ENCODE measurements at regions not wholly inside any gene's neighbourhood (a gene's known extent, or its start where the extent isn't known, plus 50 kb on each side); places are given as distances from the start of the nearest gene placed in this dataset.

- peaks cover 26% of the 10 kb centered on the region for H3K4me1 ChIP-seq (ENCODE audit: insufficient read depth, low read length)
- no peak for FAIRE-seq
- no peak overlapping the region for H3K9ac ChIP-seq (ENCODE audit: insufficient read depth, low read depth, low read length)
- H3K36me3 ChIP-seq (replicated peaks in 1 of 2; ENCODE audit: control insufficient read depth in 1 of 2, insufficient read depth in 2 of 2, low read length in 2 of 2): no peaks in the 10 kb centered on the region
- no peaks in the 10 kb centered on the region for H3K9me3 ChIP-seq (ENCODE audit: low read length)
- POLR2A ChIA-PET: no interaction called here
- intact Hi-C loops (cut with micrococcal nuclease; ENCODE audit: unreplicated experiment): loop anchor here (5.0 to 10.0 kb wide), 2 partner anchors 108 to 169 kb away; partner anchors contain the start of gene ZNF281
- H3K79me2 ChIP-seq (ENCODE audit: insufficient read depth, low read length): no peaks in the 10 kb centered on the region
- TF ChIP-seq RBM22 (optimal IDR thresholded peaks at IDR 0.05; ENCODE audit: low read length) (no peak), NFKB2 (CRISPR knock-in tag; IDR thresholded peaks at IDR 0.05; ENCODE audit: borderline replicate concordance) (no peak), PCBP1 (IDR thresholded peaks at IDR 0.05; ENCODE audit: borderline replicate concordance, low read depth, low read length) (no peak), ZNF446 (CRISPR knock-in tag; IDR thresholded peaks at IDR 0.05) (no peak), ZNF883 (CRISPR knock-in tag; IDR thresholded peaks at IDR 0.05; ENCODE audit: not compliant biosample characterization) (no peak), ZNF460 (CRISPR knock-in tag; IDR thresholded peaks at IDR 0.05; ENCODE audit: borderline replicate concordance) (no peak), ZNF879 (CRISPR knock-in tag; IDR thresholded peaks at IDR 0.05) (no peak), ZNF772 (CRISPR knock-in tag; IDR thresholded peaks at IDR 0.05) (no peak), ZFP36L2 (CRISPR knock-in tag; IDR thresholded peaks at IDR 0.05) (no peak), CBX2 (IDR thresholded peaks at IDR 0.05; ENCODE audit: low read depth, low read length) (no peak), CBX2 (CRISPR knock-in tag; IDR thresholded peaks at IDR 0.05; ENCODE audit: low read depth) (no peak), CHD2 (IDR thresholded peaks at IDR 0.05; ENCODE audit: low read depth, low read length) (no peak), SOX13 (IDR thresholded peaks at IDR 0.05) (no peak), SOX13 (CRISPR knock-in tag; conservative IDR thresholded peaks at IDR 0.05 in 1 of 2, IDR thresholded peaks at IDR 0.05 in 1 of 2) (no peak), SNAI1 (CRISPR knock-in tag; IDR thresholded peaks at IDR 0.05; ENCODE audit: borderline replicate concordance) (no peak), FUBP1 (CRISPR knock-in tag; IDR thresholded peaks at IDR 0.05; ENCODE audit: borderline replicate concordance) (no peak), ZNF839 (CRISPR knock-in tag; IDR thresholded peaks at IDR 0.05; ENCODE audit: borderline replicate concordance) (no peak), SCMH1 (CRISPR knock-in tag; IDR thresholded peaks at IDR 0.05; ENCODE audit: borderline replicate concordance) (no peak), RORA (CRISPR knock-in tag; IDR thresholded peaks at IDR 0.05) (no peak), ZNF784 (CRISPR knock-in tag; IDR thresholded peaks at IDR 0.05; ENCODE audit: borderline replicate concordance) (no peak)
- TF ChIP-seq, protein P1, sequence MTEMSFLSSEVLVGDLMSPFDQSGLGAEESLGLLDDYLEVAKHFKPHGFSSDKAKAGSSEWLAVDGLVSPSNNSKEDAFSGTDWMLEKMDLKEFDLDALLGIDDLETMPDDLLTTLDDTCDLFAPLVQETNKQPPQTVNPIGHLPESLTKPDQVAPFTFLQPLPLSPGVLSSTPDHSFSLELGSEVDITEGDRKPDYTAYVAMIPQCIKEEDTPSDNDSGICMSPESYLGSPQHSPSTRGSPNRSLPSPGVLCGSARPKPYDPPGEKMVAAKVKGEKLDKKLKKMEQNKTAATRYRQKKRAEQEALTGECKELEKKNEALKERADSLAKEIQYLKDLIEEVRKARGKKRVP (CRISPR knock-in tag; IDR thresholded peaks at IDR 0.05): no peak
- TF ChIP-seq, protein P2, sequence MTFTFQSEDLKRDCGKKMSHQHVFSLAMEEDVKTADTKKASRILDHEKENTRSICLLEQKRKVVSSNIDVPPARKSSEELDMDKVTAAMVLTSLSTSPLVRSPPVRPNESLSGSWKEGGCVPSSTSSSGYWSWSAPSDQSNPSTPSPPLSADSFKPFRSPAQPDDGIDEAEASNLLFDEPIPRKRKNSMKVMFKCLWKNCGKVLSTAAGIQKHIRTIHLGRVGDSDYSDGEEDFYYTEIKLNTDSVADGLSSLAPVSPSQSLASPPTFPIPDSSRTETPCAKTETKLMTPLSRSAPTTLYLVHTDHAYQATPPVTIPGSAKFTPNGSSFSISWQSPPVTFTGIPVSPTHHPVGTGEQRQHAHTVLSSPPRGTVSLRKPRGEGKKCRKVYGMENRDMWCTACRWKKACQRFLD (CRISPR knock-in tag; IDR thresholded peaks at IDR 0.05; ENCODE audit: borderline replicate concordance): no peak
- no peak for ATAC-seq
- H2AFZ ChIP-seq (ENCODE audit: low read length): no peak overlapping the region
- peaks cover 0 to 14% of the 10 kb centered on the region in 2 experiments; a peak in 2 of 5 replicates for H3K27me3 ChIP-seq (ENCODE audit: control insufficient read depth in 1 of 2, insufficient read depth in 2 of 2, low read length in 2 of 2)
- no peak overlapping the region for H3K4me3 ChIP-seq (replicated peaks in 1 of 3; ENCODE audit: insufficient read depth in 1 of 3, low read depth in 2 of 3, low read length in 3 of 3)
- BruUV-seq (replicated peaks): no TSS peak
- H4K20me1 ChIP-seq (ENCODE audit: insufficient read depth, low read length): no peaks in the 10 kb centered on the region
- no peak overlapping the region for H3K4me2 ChIP-seq (ENCODE audit: low read depth, low read length)
- 100% methylated on average over 1 of the region's 1 CpG for WGBS (ENCODE audit: low lambda C conversion rate)
- DNase-seq (ENCODE audit: low spot score): no peak
- in situ Hi-C loops (cut with HindIII; ENCODE audit: extremely low pct_ligation_motif_present, low pct_unique_long_range_greater_than_20kb): no loop called here
- CTCF ChIA-PET (ENCODE audit: low intra/inter-chr PET ratio, low total read pairs): no interaction called here
- H3K27ac ChIP-seq (ENCODE audit: extremely low read length, insufficient read depth, low read length): no peak overlapping the region
These were observed 105.7 kb downstream of the ZNF281 start for GRCh38 chr1:200304171-200304570.

Measured in HepG2 (cell line).